NOMO-1 treated with DMSO at 0.1 percent for 48 hours (cell line): ENCODE measurements at regions not wholly inside any gene's neighbourhood (a gene's known extent, or its start where the extent isn't known, plus 50 kb on each side); places are given as distances from the start of the nearest gene placed in this dataset.

Source experiments
- DNase-seq: peaks from one replicate; lab custom pipeline; 2025; ENCODE audit not compliant: unreplicated experiment; lab: John Stamatoyannopoulos, UW

- no peak for DNase-seq
Observed at GRCh38 chr1:17970757-17971156, 136.8 kb upstream of the IGSF21 start.

- no peak for DNase-seq
Observed at GRCh38 chr1:17973694-17974093, 133.9 kb upstream of the IGSF21 start.

GRCh38 chr1:17976854-17977253 lies 130.7 kb upstream of the IGSF21 start:
- no peak for DNase-seq

- DNase-seq: no peak
Observed at GRCh38 chr1:17978016-17978415, 129.6 kb upstream of the IGSF21 start.

- no peak for DNase-seq
Observed at GRCh38 chr1:17979815-17980214, 127.8 kb upstream of the IGSF21 start.

- no peak for DNase-seq
Observed at GRCh38 chr1:17982197-17982596, 125.4 kb upstream of the IGSF21 start.

- DNase-seq: no peak
Observed at GRCh38 chr1:17984583-17984982, 123.0 kb upstream of the IGSF21 start.

GRCh38 chr1:17986156-17986555 lies 121.4 kb upstream of the IGSF21 start:
- no peak for DNase-seq

GRCh38 chr1:17990401-17990800 lies 117.2 kb upstream of the IGSF21 start:
- no peak for DNase-seq

- no peak for DNase-seq
Observed at GRCh38 chr1:17991996-17992395, 115.6 kb upstream of the IGSF21 start.

GRCh38 chr1:17992800-17993199 lies 114.8 kb upstream of the IGSF21 start:
- no peak for DNase-seq

GRCh38 chr1:17994046-17994445 lies 113.6 kb upstream of the IGSF21 start:
- no peak for DNase-seq

- no peak for DNase-seq
Observed at GRCh38 chr1:17995480-17995879, 112.1 kb upstream of the IGSF21 start.

- DNase-seq: no peak
Observed at GRCh38 chr1:17998889-17999288, 108.7 kb upstream of the IGSF21 start.

- no peak for DNase-seq
Observed at GRCh38 chr1:17999884-18000283, 107.7 kb upstream of the IGSF21 start.

GRCh38 chr1:18001725-18002124 lies 105.9 kb upstream of the IGSF21 start:
- no peak for DNase-seq

GRCh38 chr1:18004278-18004677 lies 103.3 kb upstream of the IGSF21 start:
- no peak for DNase-seq

- DNase-seq: no peak
Observed at GRCh38 chr1:18005238-18005637, 102.4 kb upstream of the IGSF21 start.

GRCh38 chr1:18007391-18008041 lies 100.1 kb upstream of the IGSF21 start:
- DNase-seq: no peak

- DNase-seq: no peak
Observed at GRCh38 chr1:18008081-18008480, 99.5 kb upstream of the IGSF21 start.

- no peak for DNase-seq
Observed at GRCh38 chr1:18009055-18009454, 98.5 kb upstream of the IGSF21 start.

GRCh38 chr1:18009478-18009961 lies 98.1 kb upstream of the IGSF21 start:
- DNase-seq: no peak

GRCh38 chr1:18010408-18010807 lies 97.2 kb upstream of the IGSF21 start:
- DNase-seq: no peak
